Neural progenitor cell (in vitro differentiated cells): ENCODE measurements at regions not wholly inside any gene's neighbourhood (a gene's known extent, or its start where the extent isn't known, plus 50 kb on each side); places are given as distances from the start of the nearest gene placed in this dataset.

ENCODE experiments used
- DNase-seq: peaks from one replicate; pipeline ENCODE4 v3.0.0-alpha.2; 2016; ENCODE audit warnings: low spot score
- H2AFZ ChIP-seq: fragments of 200-600 bp; sonication (generic); replicated peaks from 2 replicates; pipeline ENCODE4 v1.6.1; 2016; ENCODE audit warnings: antibody characterized with exemption
- H3F3A ChIP-seq: fragments of 200-600 bp; sonication (generic); 2 replicates; pipeline ENCODE4 v1.6.1; 2016; ENCODE audit warnings: antibody characterized with exemption, low read depth
- H3K27ac ChIP-seq: fragments of 200-600 bp; sonication (generic); 2 replicates; pipeline ENCODE4 v1.5.1; 2016; ENCODE audit warnings: mild to moderate bottlenecking
- H3K27me3 ChIP-seq: fragments of 200-600 bp; sonication (generic); 2 replicates; pipeline ENCODE4 v1.6.1; 2016; ENCODE audit warnings: mild to moderate bottlenecking, moderate library complexity
- H3K36me3 ChIP-seq: fragments of 200-600 bp; sonication (generic); 2 replicates; pipeline ENCODE4 v1.5.1; 2016
- H3K4me1 ChIP-seq: fragments of 200-600 bp; sonication (generic); 2 replicates; pipeline ENCODE4 v1.6.1; 2016; ENCODE audit warnings: mixed run types
- H3K4me2 ChIP-seq: fragments of 200-600 bp; sonication (generic); 2 replicates; pipeline ENCODE4 v1.6.1; 2016
- H3K4me3 ChIP-seq: fragments of 200-600 bp; sonication (generic); 2 replicates; pipeline ENCODE4 v1.5.1; 2016
- H3K79me2 ChIP-seq: fragments of 200-600 bp; sonication (generic); 2 replicates; pipeline ENCODE4 v1.6.1; 2016; ENCODE audit warnings: low read depth
- H3K9ac ChIP-seq: fragments of 200-600 bp; sonication (generic); 2 replicates; pipeline ENCODE4 v1.6.1; 2016
- H3K9me3 ChIP-seq: fragments of 200-600 bp; sonication (generic); 2 replicates; pipeline ENCODE4 v1.5.1; 2016; ENCODE audit warnings: low read depth
- H4K20me1 ChIP-seq: fragments of 200-600 bp; sonication (generic); 2 replicates; pipeline ENCODE4 v1.6.1; 2016; ENCODE audit warnings: low read depth
- H3K27ac Mint-ChIP-seq: 3 replicates; pipeline ENCODE4 v1.8.0; 2021; ENCODE audit warnings: mixed read lengths
- H3K27me3 Mint-ChIP-seq: 2 replicates; pipeline ENCODE4 v1.8.0; 2022; ENCODE audit warnings: low read depth, mild to moderate bottlenecking, inconsistent platforms, moderate library complexity, mixed read lengths; ENCODE audit not compliant: insufficient read depth
- H3K36me3 Mint-ChIP-seq: 3 replicates; pipeline ENCODE4 v1.8.0; 2021; ENCODE audit warnings: mixed read lengths
- H3K4me1 Mint-ChIP-seq: 3 replicates; pipeline ENCODE4 v1.8.0; 2021; ENCODE audit warnings: mixed read lengths
- H3K4me3 Mint-ChIP-seq: 3 replicates; pipeline ENCODE4 v1.8.0; 2021; ENCODE audit warnings: mild to moderate bottlenecking, moderate library complexity, mixed read lengths
- H3K9me3 Mint-ChIP-seq: 3 replicates; pipeline ENCODE4 v1.8.0; 2020; ENCODE audit warnings: mixed read lengths
- EZH2 ChIP-seq: fragments of 200-600 bp; sonication (generic); IDR thresholded peaks from 2 replicates; pipeline ENCODE4 v1.6.1; 2017; ENCODE audit warnings: antibody characterized with exemption, mild to moderate bottlenecking, moderate library complexity
- EZH2phosphoT487 ChIP-seq: fragments of 200-600 bp; sonication (generic); IDR thresholded peaks from 2 replicates; pipeline ENCODE4 v1.6.1; 2017; ENCODE audit warnings: antibody characterized with exemption
- TF ChIP-seq, protein P1 (sequence below): fragments of 200-600 bp; sonication (generic); IDR thresholded peaks from 2 replicates; pipeline ENCODE4 v1.5.1; 2017; ENCODE audit warnings: antibody characterized with exemption, mild to moderate bottlenecking

DNA sequence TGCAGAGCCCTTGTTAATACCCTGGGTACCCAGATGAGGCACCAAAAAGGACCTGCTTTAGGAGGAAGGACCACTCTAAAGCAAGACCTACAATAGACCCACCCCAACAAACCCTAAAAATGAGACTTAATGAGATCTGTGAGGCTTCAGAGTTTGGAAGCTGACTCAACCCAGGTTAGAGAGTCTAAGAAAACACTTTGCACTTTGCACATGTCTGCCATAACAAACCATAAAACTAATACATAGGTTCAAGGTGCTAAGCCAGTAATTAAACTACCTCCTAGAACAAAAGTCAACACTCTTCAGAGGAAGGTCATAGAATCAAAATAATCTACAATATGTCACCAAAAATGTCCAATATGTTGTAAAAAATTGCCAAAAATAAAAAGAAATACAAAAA is 124.7 kb upstream of the C1orf21 start:
- no peak for DNase-seq
- Mint-ChIP-seq H3K9me3 (no peaks in the 10 kb centered on the region), H3K4me3 (no peak overlapping the region), H3K36me3 (no peaks in the 10 kb centered on the region), H3K4me1 (no peaks in the 10 kb centered on the region), H3K27ac (no peak overlapping the region), H3K27me3 (no peaks in the 10 kb centered on the region)
- no peak overlapping the region for H3K9ac ChIP-seq
- H3K79me2 ChIP-seq: no peaks in the 10 kb centered on the region
- H3K27ac ChIP-seq: no peak overlapping the region
- no peaks in the 10 kb centered on the region for H3K27me3 ChIP-seq
- peaks cover 10% of the 10 kb centered on the region for H3K4me1 ChIP-seq
- no peak overlapping the region for H3K4me3 ChIP-seq
- TF ChIP-seq EZH2phosphoT487 (no peak), EZH2 (no peak)
- TF ChIP-seq, protein P1, sequence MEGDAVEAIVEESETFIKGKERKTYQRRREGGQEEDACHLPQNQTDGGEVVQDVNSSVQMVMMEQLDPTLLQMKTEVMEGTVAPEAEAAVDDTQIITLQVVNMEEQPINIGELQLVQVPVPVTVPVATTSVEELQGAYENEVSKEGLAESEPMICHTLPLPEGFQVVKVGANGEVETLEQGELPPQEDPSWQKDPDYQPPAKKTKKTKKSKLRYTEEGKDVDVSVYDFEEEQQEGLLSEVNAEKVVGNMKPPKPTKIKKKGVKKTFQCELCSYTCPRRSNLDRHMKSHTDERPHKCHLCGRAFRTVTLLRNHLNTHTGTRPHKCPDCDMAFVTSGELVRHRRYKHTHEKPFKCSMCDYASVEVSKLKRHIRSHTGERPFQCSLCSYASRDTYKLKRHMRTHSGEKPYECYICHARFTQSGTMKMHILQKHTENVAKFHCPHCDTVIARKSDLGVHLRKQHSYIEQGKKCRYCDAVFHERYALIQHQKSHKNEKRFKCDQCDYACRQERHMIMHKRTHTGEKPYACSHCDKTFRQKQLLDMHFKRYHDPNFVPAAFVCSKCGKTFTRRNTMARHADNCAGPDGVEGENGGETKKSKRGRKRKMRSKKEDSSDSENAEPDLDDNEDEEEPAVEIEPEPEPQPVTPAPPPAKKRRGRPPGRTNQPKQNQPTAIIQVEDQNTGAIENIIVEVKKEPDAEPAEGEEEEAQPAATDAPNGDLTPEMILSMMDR: no peak
- no peak overlapping the region for H3K4me2 ChIP-seq
- no peak overlapping the region for H2AFZ ChIP-seq
- H4K20me1 ChIP-seq: no peaks in the 10 kb centered on the region
- no peaks in the 10 kb centered on the region for H3K36me3 ChIP-seq
- no peaks in the 10 kb centered on the region for H3F3A ChIP-seq
- H3K9me3 ChIP-seq: no peaks in the 10 kb centered on the region

GRCh38 chr1:184267747-184268146 is 119.1 kb upstream of the C1orf21 start:
- no peak for DNase-seq
- Mint-ChIP-seq H3K36me3 (no peaks in the 10 kb centered on the region), H3K27ac (no peak overlapping the region), H3K9me3 (no peaks in the 10 kb centered on the region), H3K4me1 (peaks cover 12% of the 10 kb centered on the region), H3K4me3 (no peak overlapping the region), H3K27me3 (no peaks in the 10 kb centered on the region)
- Histone ChIP-seq H3K79me2 (no peaks in the 10 kb centered on the region), H3K9me3 (no peaks in the 10 kb centered on the region), H4K20me1 (no peaks in the 10 kb centered on the region), H3K27ac (no peak overlapping the region), H3K27me3 (no peaks in the 10 kb centered on the region), H2AFZ (no peak overlapping the region), H3K9ac (no peak overlapping the region), H3K4me3 (no peak overlapping the region), H3K36me3 (no peaks in the 10 kb centered on the region), H3K4me2 (no peak overlapping the region), H3F3A (peaks cover 12% of the 10 kb centered on the region), H3K4me1 (peaks cover 24% of the 10 kb centered on the region)
- TF ChIP-seq, protein P1: no peak
- TF ChIP-seq EZH2phosphoT487: no peak
- TF ChIP-seq EZH2: no peak

DNA sequence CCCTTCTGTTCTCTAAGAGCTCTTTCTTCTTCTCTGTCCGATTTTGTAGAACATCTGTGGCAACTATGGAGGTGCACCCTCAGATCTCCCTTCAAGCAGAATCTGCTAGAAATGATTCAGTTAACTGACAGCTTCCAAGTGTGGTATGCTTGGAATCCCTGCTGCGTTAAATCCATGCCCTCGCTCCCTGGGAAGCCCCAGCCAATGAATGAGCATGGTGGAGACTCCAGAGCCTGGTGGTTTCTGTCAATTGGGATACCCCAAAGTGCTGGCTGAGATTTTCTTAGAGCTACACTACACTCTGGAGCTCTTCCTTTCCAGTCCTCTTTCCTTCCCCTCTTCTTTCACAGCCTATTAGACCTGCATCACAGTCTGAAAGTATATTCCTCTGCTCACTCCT is 116.3 kb upstream of the C1orf21 start:
- no peak overlapping the region for H3K27ac ChIP-seq
- TF ChIP-seq, protein P1: no peak
- TF ChIP-seq EZH2: no peak
- TF ChIP-seq EZH2phosphoT487: no peak
- H3K27ac Mint-ChIP-seq: no peak overlapping the region
- H3K27me3 Mint-ChIP-seq: peaks cover 4% of the 10 kb centered on the region
- H3K4me1 ChIP-seq: peaks cover 20% of the 10 kb centered on the region
- H3K9me3 Mint-ChIP-seq: peaks cover 8% of the 10 kb centered on the region
- H3F3A ChIP-seq: peaks cover 12% of the 10 kb centered on the region
- H3K9ac ChIP-seq: no peak overlapping the region
- no peaks in the 10 kb centered on the region for H3K79me2 ChIP-seq
- no peak overlapping the region for H2AFZ ChIP-seq
- DNase-seq: peak; percentile 53
- no peaks in the 10 kb centered on the region for H4K20me1 ChIP-seq
- H3K9me3 ChIP-seq: no peaks in the 10 kb centered on the region
- no peak overlapping the region for H3K4me3 ChIP-seq
- no peaks in the 10 kb centered on the region for H3K36me3 ChIP-seq
- no peak overlapping the region for H3K4me3 Mint-ChIP-seq
- H3K36me3 Mint-ChIP-seq: no peaks in the 10 kb centered on the region
- no peaks in the 10 kb centered on the region for H3K27me3 ChIP-seq
- peaks cover 12% of the 10 kb centered on the region for H3K4me1 Mint-ChIP-seq
- peak overlapping the region; percentile 21 for H3K4me2 ChIP-seq
